ENCODE measurements at regions not wholly inside any gene's neighbourhood (a gene's known extent, or its start where the extent isn't known, plus 50 kb on each side); places are given as distances from the start of the nearest gene placed in this dataset.
A peak's percentile ranks its signal among the peaks of the same experiment; 100 is the strongest.
"Not testable (repeated sequence)": the region's sequence is repeated elsewhere in the genome, so short reads cannot be mapped to it uniquely, and the experiment has no call there.

DNA sequence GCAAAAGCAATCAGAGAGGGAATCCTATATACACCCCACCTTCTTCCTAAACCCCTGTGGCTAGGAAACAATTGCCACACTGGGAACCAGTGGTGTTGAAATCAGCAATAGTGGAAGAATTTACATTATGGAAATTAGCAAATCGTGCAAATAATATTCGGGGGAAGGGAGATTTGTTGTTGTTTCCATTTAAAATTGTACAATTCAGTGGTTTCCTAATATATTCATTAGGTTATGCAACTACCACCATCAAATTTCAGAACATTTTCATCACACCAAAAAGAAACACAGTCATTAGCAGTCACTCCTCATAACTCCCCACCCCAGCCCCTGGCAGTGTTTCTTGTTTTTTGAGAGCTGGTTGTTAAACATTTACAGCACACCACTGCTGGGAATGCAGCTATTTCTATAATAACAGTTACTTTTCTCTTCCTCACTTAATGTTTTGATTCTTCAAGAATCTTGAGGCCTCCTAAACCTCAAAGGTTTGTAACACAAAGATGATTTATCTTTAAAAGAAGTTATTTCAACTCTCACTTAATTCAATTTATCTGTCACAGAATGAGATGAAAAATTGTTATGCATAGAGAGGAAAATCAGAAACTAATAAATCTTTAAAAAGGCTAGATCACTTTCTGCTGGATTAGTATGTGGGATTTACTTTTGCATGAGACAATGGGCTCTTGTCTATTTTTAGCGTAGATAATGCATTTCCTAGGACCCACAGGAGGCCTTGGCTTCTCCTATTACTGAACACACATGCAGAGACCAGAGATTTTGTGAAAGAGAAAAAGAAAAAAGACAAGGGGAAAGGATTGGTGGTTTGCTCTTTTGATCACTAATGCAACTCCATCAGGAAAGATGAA is 91.8 kb upstream of the DAPK1 start:
- no peak for DNase-seq (ENCODE audit: low read depth in 2 of 2)

DNA sequence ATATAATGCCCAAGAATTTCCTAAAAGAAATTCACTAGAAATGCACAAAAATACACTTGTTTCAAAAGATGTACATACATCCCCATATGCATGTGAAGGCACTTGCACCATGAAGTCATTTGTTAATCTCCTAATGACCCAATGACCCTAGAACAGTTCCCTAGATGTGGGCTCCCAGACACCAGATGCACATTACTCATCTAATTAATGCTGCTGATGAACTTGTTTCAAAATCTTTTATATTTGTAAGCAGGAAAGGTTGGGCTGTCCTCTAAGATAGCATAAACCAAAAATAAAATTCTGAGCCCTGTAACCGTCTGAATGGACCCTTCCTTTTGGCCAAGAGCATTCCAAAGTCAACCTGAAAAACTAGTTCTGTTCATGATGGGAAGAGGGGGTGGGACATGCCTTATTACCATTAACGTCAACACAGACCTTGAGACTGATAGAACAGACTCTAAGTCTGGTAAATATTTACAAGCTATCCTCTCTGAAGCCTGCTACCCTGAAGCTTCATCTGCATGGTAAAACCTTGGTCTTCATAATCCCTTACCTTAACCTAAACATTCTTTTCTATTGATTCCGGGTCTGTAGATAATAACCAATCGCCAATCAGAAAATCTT is 91.0 kb upstream of the DAPK1 start:
- DNase-seq (ENCODE audit: low read depth in 2 of 2): no peak

DNA sequence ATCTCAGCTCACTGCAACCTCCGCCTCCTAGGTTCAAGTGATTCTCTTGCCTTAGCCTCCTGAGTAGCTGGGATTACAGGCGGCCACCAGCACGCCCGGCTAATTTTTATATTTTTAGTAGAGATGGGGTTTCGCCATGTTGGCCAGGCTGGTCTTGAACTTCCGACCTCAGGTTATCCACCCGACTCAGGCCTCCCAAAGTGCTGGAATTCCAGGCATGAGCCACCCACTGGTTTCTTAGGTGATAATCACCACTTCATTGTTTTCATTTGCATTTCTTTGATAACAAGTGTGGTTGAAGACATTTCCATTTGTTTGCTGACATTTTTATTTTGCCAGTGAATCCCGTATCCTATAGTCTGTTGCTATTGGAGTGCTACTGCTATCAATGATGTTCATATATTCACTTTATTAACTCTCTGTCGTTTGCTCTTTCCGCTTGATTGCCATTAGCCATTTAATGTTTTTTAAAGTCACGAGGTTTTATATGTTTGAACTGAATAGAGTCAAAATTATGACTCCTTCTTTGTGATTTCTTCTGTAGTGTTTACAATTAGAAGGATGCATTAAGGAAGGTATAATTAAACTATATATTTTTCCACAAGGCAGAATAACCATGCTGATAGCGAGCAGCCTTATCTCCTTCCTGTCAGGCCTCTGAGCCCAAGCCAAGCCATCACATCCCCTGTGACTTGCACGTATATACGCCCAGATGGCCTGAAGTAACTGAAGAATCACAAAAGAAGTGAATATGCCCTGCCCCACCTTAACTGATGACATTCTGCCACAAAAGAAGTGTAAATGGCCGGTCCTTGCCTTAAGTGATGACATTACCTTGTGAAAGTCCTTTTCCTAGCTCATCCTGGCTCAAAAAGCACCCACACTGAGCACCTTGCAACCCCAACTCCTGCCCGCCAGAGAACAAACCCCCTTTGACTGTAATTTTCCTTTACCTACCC is 87.3 kb upstream of the DAPK1 start:
- DNase-seq (ENCODE audit: low read depth in 2 of 2): not testable (repeated sequence)

DNA sequence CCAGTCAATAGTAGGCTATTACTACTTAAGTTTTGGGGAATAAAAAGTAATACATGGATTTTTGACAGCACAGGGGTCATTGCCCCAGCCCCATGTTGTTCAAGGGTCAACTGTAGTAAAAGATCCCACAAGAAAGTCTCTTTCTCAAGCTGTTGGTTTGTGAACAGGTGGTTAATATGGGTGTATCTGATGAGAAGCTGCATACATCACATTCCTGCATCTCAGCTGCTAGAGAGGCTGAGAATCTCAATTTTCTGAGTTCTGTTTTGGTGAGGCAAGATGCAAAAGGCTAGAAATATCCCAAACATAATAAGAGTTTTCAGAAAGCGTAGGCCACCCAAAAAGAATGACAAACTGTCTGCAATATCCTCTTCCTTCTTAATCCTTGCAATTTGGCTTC is 76.8 kb upstream of the DAPK1 start:
- DNase-seq (ENCODE audit: low read depth in 2 of 2): no peak

DNA sequence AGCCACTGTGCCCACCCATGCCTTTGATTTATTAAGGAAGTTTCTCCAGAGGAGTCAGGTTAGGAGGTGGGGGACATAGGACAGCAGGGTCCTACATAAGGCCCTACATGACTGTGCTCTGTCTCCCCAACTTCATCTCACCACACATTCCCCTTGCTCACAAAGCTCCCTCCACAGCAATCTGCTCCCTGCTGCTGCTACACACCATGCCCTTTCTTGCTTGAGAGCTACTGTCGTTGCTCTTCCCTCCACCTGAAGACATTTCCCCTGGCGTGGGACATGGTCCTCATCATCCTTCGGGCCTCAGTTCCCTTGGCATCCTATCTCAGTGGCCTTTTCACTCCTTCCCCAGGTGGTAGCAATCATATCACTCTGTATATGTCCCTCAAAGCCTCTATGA is 75.9 kb upstream of the DAPK1 start:
- DNase-seq (ENCODE audit: low read depth in 2 of 2): no peak

- DNase-seq (ENCODE audit: low read depth in 2 of 2): no peak
These were observed 74.7 kb upstream of the DAPK1 start for GRCh38 chr9:87422999-87423398.

- not testable (repeated sequence) for DNase-seq (ENCODE audit: low read depth in 2 of 2)
These were observed 73.8 kb upstream of the DAPK1 start for GRCh38 chr9:87423885-87424284.

DNA sequence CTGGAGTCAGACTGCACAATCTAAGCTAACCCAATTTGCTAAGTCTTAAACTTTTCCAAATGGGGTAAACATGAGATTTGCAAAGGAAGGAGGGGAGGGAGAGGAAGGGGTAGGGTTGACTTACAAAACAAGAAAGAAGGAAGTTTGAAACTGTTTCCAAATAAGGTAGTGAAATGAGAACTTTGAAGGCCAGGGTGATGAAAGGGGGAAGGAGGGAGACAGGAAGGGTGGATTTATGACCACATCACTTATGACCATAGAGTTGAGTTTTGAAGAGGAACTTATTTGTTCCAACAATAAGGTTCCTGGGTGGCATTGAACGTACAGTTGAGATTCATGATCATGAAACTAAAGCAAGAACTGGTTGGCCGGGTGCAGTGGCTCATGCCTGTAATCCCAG is 72.5 kb upstream of the DAPK1 start:
- DNase-seq (ENCODE audit: low read depth in 2 of 2): no peak

GRCh38 chr9:87427851-87428506 is 69.7 kb upstream of the DAPK1 start:
- DNase-seq (ENCODE audit: low read depth in 2 of 2): no peak

DNA sequence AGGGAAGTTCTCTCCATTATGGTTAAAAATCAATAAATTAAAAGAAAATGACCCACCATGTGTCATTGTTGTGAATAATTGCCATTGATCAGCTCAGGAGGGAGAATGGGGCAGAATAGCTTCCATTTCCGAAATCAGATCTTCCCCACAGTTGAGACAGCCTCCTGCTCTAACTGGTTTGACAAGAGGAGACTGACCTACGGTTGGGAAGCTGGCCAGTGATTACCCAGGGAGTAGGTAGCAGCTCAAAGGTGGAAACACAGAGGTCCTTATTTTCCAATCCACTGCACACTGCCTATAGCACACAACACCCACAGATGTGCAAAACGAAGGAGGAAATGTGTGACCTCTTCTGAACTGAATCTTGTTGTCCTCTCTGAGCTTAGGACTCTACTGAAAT is 69.0 kb upstream of the DAPK1 start:
- no peak for DNase-seq (ENCODE audit: low read depth in 2 of 2)

DNA sequence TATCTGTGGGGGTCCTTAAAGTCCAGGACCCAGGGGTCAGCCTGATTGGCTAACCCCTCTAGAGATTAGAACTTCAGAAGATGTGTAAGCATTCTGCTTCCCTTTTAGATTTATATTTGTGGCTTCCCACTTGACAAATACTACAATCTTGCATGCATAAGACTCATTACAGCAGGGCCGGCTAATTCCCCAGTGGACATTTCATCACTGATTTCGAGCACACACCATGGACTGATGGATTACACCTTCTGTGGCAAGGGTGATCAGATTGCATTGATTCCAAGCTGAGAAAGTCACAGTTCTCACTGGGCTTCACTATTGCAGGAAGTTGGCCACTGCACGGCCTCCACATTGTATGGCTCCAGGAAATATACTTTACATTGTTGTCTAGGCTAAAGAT is 65.8 kb upstream of the DAPK1 start:
- DNase-seq (ENCODE audit: low read depth in 2 of 2): no peak

DNA sequence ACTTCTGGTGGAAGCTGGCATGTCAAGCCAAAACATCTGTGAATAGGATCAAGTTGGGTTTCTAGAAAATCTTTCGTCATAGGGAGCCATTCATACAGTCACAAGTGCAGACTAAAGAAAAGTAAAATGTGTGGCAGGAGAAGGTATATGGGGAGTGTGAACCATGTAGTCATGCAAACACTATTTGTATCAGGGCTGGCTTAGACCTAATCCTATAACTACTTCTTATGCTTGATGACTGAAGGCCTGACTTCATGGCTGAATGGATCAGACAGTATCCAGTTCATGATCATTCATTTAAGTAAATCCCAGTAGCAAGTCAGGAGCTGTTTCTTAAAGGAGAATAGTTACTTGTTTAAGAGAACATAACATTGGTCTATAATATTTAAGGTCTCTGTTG is 63.8 kb upstream of the DAPK1 start:
- DNase-seq (ENCODE audit: low read depth in 2 of 2): no peak

GRCh38 chr9:87434366-87434765 is 63.3 kb upstream of the DAPK1 start:
- DNase-seq (ENCODE audit: low read depth in 2 of 2): no peak

- no peak for DNase-seq (ENCODE audit: low read depth in 2 of 2)
These were observed 62.3 kb upstream of the DAPK1 start for GRCh38 chr9:87435189-87435880.

- DNase-seq (ENCODE audit: low read depth in 2 of 2): no peak
These were observed 61.0 kb upstream of the DAPK1 start for GRCh38 chr9:87436716-87437115.

DNA sequence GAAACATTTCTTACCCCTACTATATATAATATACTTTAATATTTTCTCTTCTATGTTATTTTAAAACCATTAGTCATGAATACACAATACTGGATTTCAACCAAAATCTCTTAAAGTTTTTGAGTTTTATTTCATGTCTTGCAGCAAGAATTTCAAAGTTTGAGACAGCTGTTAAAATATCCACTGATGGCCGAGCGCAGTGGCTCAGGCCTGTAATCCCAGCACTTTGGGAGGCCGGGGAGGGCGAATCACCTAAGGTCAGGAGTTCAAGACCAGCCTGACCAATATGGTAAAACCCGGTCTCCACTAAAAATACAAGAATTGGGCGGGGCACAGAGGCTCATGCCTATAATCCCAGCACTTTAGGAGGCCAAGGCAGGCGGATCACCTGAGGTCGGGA is 59.7 kb upstream of the DAPK1 start:
- no peak for DNase-seq (ENCODE audit: low read depth in 2 of 2)

DNA sequence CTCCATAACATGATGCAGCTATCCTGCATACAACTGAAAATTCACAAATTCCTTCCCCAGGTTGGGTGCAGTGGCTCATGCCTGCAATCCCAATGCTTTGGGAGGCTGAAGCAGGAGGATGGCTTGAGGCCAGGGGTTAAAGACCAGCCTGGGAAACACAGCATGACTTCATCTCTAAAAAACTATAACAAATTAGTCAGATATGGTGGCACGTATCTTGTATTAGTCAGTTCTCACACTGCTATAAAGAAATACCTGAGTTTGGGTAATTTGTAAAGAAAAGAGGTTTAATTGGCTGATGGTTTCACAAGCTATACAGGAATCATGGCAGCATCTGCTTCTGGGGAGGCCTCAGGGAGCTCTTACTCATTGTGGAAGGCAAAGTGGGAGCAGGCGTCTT is 56.4 kb upstream of the DAPK1 start:
- no peak for DNase-seq (ENCODE audit: low read depth in 2 of 2)

DNA sequence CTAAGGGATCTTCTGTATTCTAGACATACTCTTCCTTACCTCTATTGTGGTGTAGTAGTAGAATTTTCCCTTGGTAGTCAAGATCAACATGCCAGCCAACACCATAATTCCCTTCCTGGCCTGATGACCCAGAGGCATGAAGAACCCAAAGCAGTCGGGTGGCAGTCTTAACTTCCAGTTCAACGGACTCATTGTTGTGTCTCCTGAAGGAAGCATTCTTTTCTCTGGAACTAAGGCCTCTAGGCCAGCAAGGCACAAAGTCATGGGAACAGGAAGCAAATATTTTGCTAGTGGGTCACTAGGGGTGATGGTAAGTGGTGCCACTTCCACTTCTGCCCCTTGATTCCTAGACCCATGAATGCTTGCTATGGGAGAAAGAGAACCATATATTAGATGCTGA is 55.2 kb upstream of the DAPK1 start:
- DNase-seq (ENCODE audit: low read depth in 2 of 2): no peak

DNA sequence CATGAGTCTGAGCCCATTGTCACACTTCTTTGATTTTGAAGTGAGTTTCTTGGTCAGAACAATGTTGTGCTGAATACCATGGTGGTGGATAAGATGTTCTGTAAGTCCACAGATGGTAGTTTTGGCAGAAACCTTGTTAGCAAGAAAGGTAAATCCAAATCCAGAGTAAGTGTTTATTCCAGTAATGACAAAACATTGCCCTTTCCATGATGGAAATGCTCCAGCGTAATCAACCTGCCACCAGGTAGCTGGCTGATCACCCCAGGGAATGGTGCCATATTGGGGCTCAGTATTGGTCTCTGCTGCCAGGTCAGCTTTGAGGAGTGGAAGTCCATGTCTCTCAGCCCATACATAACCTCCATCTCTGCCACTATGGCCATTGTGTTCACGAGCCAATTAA is 54.7 kb upstream of the DAPK1 start:
- DNase-seq (ENCODE audit: low read depth in 2 of 2): no peak

- DNase-seq (ENCODE audit: low read depth in 2 of 2): no peak
These were observed 54.2 kb upstream of the DAPK1 start for GRCh38 chr9:87443461-87443860.

DNA sequence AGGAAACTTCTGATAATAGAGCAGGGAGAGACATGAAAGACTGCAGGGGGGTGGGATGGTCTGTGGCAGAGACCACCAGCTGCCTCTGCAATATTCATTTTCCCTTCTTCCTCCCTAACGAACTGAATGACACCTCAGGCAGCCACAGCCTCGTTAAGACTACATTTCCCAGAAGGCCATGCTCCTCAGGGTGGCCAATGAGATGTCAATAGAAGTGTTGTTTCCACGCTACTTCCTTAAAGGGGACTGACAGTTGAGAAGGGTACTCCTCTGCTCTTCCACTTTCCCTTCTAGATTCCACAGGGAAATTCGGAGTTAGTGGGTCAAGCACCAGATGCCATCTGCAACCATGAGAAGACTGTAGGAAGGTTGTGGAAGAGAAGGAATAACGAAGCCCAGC is 52.0 kb upstream of the DAPK1 start:
- peak in 1 of 2 experiments; percentile 1 for DNase-seq (ENCODE audit: low read depth in 2 of 2)

Measured in stimulated activated CD4-positive, alpha-beta T cell treated with anti-CD3 and anti-CD28 coated beads, Interleukin-12 subunit alpha, Interleukin-12 subunit beta, amount 100 ng/mL, for 24 hours (primary cell).